ENCODE measurements at regions not wholly inside any gene's neighbourhood (a gene's known extent, or its start where the extent isn't known, plus 50 kb on each side); places are given as distances from the start of the nearest gene placed in this dataset.

GRCh38 chr5:144102361-144102760 lies 68.1 kb downstream of the YIPF5 start:
- TF ChIP-seq SPI1 (IDR thresholded peaks at IDR 0.05; ENCODE audit: low read depth, low read length) (no peak), POLR2A (IDR thresholded peaks at IDR 0.05; ENCODE audit: low read depth, low read length) (no peak)

All from GM12891 (cell line).